ENCODE measurements at regions not wholly inside any gene's neighbourhood (a gene's known extent, or its start where the extent isn't known, plus 50 kb on each side); places are given as distances from the start of the nearest gene placed in this dataset.

GRCh38 chr9:71223953-71224538 is 102.6 kb upstream of the TRPM3 start:
- H4K20me1 ChIP-seq, result no peaks in the 10 kb centered on the region
- H3K4me2 ChIP-seq, result no peak overlapping the region
- no peak overlapping the region for H3K27ac ChIP-seq
- H3K4me3 ChIP-seq, result no peak overlapping the region
- no peak overlapping the region for H3K9ac ChIP-seq
- no peaks in the 10 kb centered on the region for H3K27me3 ChIP-seq
- no peaks in the 10 kb centered on the region for H3K9me3 ChIP-seq (replicated peaks in 1 of 11)
- no peaks in the 10 kb centered on the region for H3K4me1 ChIP-seq
- no peaks in the 10 kb centered on the region for H3K36me3 ChIP-seq
- no peak for TF ChIP-seq Cebpa-rat (IDR thresholded peaks at IDR 0.05)

- no peak overlapping the region for H3K4me2 ChIP-seq
- H3K9ac ChIP-seq, result no peak overlapping the region
- peaks cover 3 to 10% (median 8%) of the 10 kb centered on the region in 11 experiments; a peak in 17 of 22 replicates for H3K9me3 ChIP-seq (replicated peaks in 1 of 11)
- H3K4me3 ChIP-seq, result no peak overlapping the region
- H3K27ac ChIP-seq, result no peak overlapping the region
- no peaks in the 10 kb centered on the region for H3K27me3 ChIP-seq
- H3K36me3 ChIP-seq, result no peaks in the 10 kb centered on the region
- no peak for TF ChIP-seq Cebpa-rat (IDR thresholded peaks at IDR 0.05)
- no peaks in the 10 kb centered on the region for H4K20me1 ChIP-seq
- no peaks in the 10 kb centered on the region for H3K4me1 ChIP-seq
Measured at GRCh38 chr9:71218774-71219173, 97.4 kb upstream of the TRPM3 start.

GRCh38 chr9:71213633-71214032 is 92.2 kb upstream of the TRPM3 start:
- no peaks in the 10 kb centered on the region for H3K4me1 ChIP-seq
- no peaks in the 10 kb centered on the region for H3K36me3 ChIP-seq
- peaks cover 6 to 20% (median 17%) of the 10 kb centered on the region in 11 experiments; a peak in 18 of 22 replicates for H3K9me3 ChIP-seq (replicated peaks in 1 of 11)

GRCh38 chr9:71210326-71210725 is 88.9 kb upstream of the TRPM3 start:
- Histone ChIP-seq H3K9me3 (replicated peaks in 1 of 11) (peaks cover 6 to 20% (median 17%) of the 10 kb centered on the region in 11 experiments; a peak in 18 of 22 replicates), H3K4me3 (no peak overlapping the region), H3K9ac (no peak overlapping the region), H3K4me2 (no peak overlapping the region), H4K20me1 (no peaks in the 10 kb centered on the region), H3K27me3 (no peaks in the 10 kb centered on the region), H3K4me1 (no peaks in the 10 kb centered on the region), H3K27ac (no peak overlapping the region), H3K36me3 (no peaks in the 10 kb centered on the region)
- TF ChIP-seq Cebpa-rat (IDR thresholded peaks at IDR 0.05), result no peak

More at GRCh38 chr9:71213633-71214032, 92.2 kb upstream of the TRPM3 start:
- Histone ChIP-seq H3K27me3 (no peaks in the 10 kb centered on the region), H3K9ac (no peak overlapping the region), H3K4me2 (no peak overlapping the region), H3K4me3 (no peak overlapping the region), H3K27ac (no peak overlapping the region), H4K20me1 (no peaks in the 10 kb centered on the region)
- TF ChIP-seq Cebpa-rat (IDR thresholded peaks at IDR 0.05), result no peak

GRCh38 chr9:71209890-71210289 is 88.5 kb upstream of the TRPM3 start:
- Histone ChIP-seq H3K27ac (no peak overlapping the region), H3K9me3 (replicated peaks in 1 of 11) (peaks cover 6 to 20% (median 17%) of the 10 kb centered on the region in 11 experiments; a peak in 18 of 22 replicates), H3K4me2 (no peak overlapping the region), H3K36me3 (no peaks in the 10 kb centered on the region), H4K20me1 (no peaks in the 10 kb centered on the region), H3K4me1 (no peaks in the 10 kb centered on the region), H3K27me3 (no peaks in the 10 kb centered on the region), H3K4me3 (no peak overlapping the region), H3K9ac (no peak overlapping the region)
- no peak for TF ChIP-seq Cebpa-rat (IDR thresholded peaks at IDR 0.05)

GRCh38 chr9:71202931-71203330 is 81.5 kb upstream of the TRPM3 start:
- H3K27ac ChIP-seq, result no peak overlapping the region

GRCh38 chr9:71191708-71192107 is 70.3 kb upstream of the TRPM3 start:
- Histone ChIP-seq H3K9ac (no peak overlapping the region), H3K4me2 (no peak overlapping the region), H4K20me1 (no peaks in the 10 kb centered on the region), H3K4me3 (no peak overlapping the region), H3K36me3 (no peaks in the 10 kb centered on the region), H3K9me3 (replicated peaks in 1 of 11) (peaks cover 0 to 6% (median 0%) of the 10 kb centered on the region in 11 experiments; a peak in 2 of 22 replicates), H3K4me1 (no peaks in the 10 kb centered on the region), H3K27me3 (no peaks in the 10 kb centered on the region), H3K27ac (no peak overlapping the region)
- TF ChIP-seq Cebpa-rat (IDR thresholded peaks at IDR 0.05), result no peak

More at GRCh38 chr9:71202931-71203330, 81.5 kb upstream of the TRPM3 start:
- H4K20me1 ChIP-seq, result no peaks in the 10 kb centered on the region
- H3K27me3 ChIP-seq, result no peaks in the 10 kb centered on the region
- H3K9me3 ChIP-seq (replicated peaks in 1 of 11), result no peaks in the 10 kb centered on the region
- TF ChIP-seq Cebpa-rat (IDR thresholded peaks at IDR 0.05), result no peak
- H3K4me2 ChIP-seq, result no peak overlapping the region
- no peak overlapping the region for H3K4me3 ChIP-seq
- H3K36me3 ChIP-seq, result no peaks in the 10 kb centered on the region
- no peak overlapping the region for H3K9ac ChIP-seq
- no peaks in the 10 kb centered on the region for H3K4me1 ChIP-seq

GRCh38 chr9:71183251-71183650 is 61.8 kb upstream of the TRPM3 start:
- no peaks in the 10 kb centered on the region for H4K20me1 ChIP-seq
- no peaks in the 10 kb centered on the region for H3K27me3 ChIP-seq
- H3K36me3 ChIP-seq, result no peaks in the 10 kb centered on the region
- no peak overlapping the region for H3K9ac ChIP-seq
- no peak overlapping the region for H3K27ac ChIP-seq
- no peak overlapping the region for H3K4me2 ChIP-seq
- no peak overlapping the region for H3K4me3 ChIP-seq
- H3K9me3 ChIP-seq (replicated peaks in 1 of 11), result no peaks in the 10 kb centered on the region
- no peaks in the 10 kb centered on the region; a peak in 1 of 20 replicates for H3K4me1 ChIP-seq
- TF ChIP-seq Cebpa-rat (IDR thresholded peaks at IDR 0.05), result no peak

- no peaks in the 10 kb centered on the region for H3K9me3 ChIP-seq (replicated peaks in 1 of 11)
- no peaks in the 10 kb centered on the region for H3K36me3 ChIP-seq
- H4K20me1 ChIP-seq, result no peaks in the 10 kb centered on the region
- no peak overlapping the region for H3K4me3 ChIP-seq
- no peaks in the 10 kb centered on the region for H3K27me3 ChIP-seq
- no peak overlapping the region for H3K27ac ChIP-seq
- H3K4me1 ChIP-seq, result no peaks in the 10 kb centered on the region; a peak in 1 of 20 replicates
- TF ChIP-seq Cebpa-rat (IDR thresholded peaks at IDR 0.05), result no peak
- no peak overlapping the region for H3K9ac ChIP-seq
- no peak overlapping the region for H3K4me2 ChIP-seq
Measured at GRCh38 chr9:71179183-71179582, 57.8 kb upstream of the TRPM3 start.

- TF ChIP-seq Cebpa-rat (IDR thresholded peaks at IDR 0.05), result no peak
- H4K20me1 ChIP-seq, result no peaks in the 10 kb centered on the region
Measured at GRCh38 chr9:71177901-71178300, 56.5 kb upstream of the TRPM3 start.

More at GRCh38 chr9:71177901-71178300, 56.5 kb upstream of the TRPM3 start:
- Histone ChIP-seq H3K36me3 (no peaks in the 10 kb centered on the region), H3K9ac (no peak overlapping the region), H3K4me2 (no peak overlapping the region), H3K9me3 (replicated peaks in 1 of 11) (no peaks in the 10 kb centered on the region), H3K4me1 (no peaks in the 10 kb centered on the region), H3K4me3 (no peak overlapping the region), H3K27me3 (no peaks in the 10 kb centered on the region), H3K27ac (no peak overlapping the region)

Data from BLaER1 treated with 17β-estradiol and CSF1 and Interleukin-3, amounts not matched to agents 10 nM and 100 nM (cell line).